H1 (cell line): ENCODE measurements at regions not wholly inside any gene's neighbourhood (a gene's known extent, or its start where the extent isn't known, plus 50 kb on each side); places are given as distances from the start of the nearest gene placed in this dataset.

ENCODE experiments used
- CHD1 ChIP-seq: IDR thresholded peaks from 2 replicates; pipeline ENCODE4 v1.6.1; 2012; ENCODE audit warnings: low read depth, low read length, improper control_type of control experiment
- EZH2 ChIP-seq: fragments of 200-600 bp; sonication (generic); IDR thresholded peaks from 2 replicates; pipeline ENCODE4 v1.7.1; 2012; ENCODE audit warnings: low read depth, mild to moderate bottlenecking, moderate library complexity, low read length, inconsistent platforms; ENCODE audit not compliant: severe bottlenecking

DNA sequence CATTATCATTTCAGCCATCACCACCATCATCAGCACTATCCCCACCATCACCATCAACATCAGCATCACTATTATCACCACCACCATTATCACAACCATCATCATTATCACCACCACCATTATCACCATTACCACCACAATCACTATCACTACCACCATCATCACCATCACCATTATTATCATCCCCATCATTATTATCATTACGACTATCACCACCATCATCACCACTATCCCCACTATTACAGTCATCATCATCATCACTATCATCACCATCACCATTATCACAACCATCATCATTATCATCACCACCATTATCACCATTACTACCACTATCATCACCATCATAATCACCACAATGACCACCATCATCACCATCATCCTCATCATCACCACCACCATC is 50.4 kb upstream of the CMKLR1 start:
- TF ChIP-seq CHD1 (no peak), EZH2 (no peak)
